Pancreas (tissue), 10 donors: ENCODE measurements at regions not wholly inside any gene's neighbourhood (a gene's known extent, or its start where the extent isn't known, plus 50 kb on each side); places are given as distances from the start of the nearest gene placed in this dataset.

Source experiments
- ATAC-seq, 4 donors: fragments of 200-7000 bp; cut with Tn5 transposase; one replicate each; pipeline versions ENCODE4 v1.8.0 to v1.9.1; 2020; ENCODE audit warnings: mild to moderate bottlenecking in 4 of 4, moderate library complexity in 4 of 4
- DNase-seq, 6 donors: peaks; one replicate each; pipeline ENCODE4 v3.0.0-alpha.2; 2020
- FAIRE-seq: peaks from 2 replicates; lab custom pipeline; 2012; peaks lifted over from hg19 to GRCh38; lab: Jason Lieb, UNC
- H3K27ac ChIP-seq, 4 donors: fragments of 200-600 bp; sonication (generic); 1 replicate in 3 of 4; 2 replicates in 1 of 4; pipeline versions ENCODE4 v1.5.0 to v1.8.0; 2020
- H3K27me3 ChIP-seq, 4 donors: fragments of 200-600 bp; one replicate each; pipeline ENCODE4 v1.8.0; 2021
- H3K36me3 ChIP-seq, 3 donors: fragments of 200-600 bp; sonication (generic) in 1 of 3; one replicate each; pipeline versions ENCODE4 v1.5.0 to v1.8.0; 2020 to 2021
- H3K4me1 ChIP-seq, 3 donors: fragments of 200-600 bp; one replicate each; pipeline ENCODE4 v1.8.0; 2021
- H3K4me3 ChIP-seq, 4 donors: fragments of 200-600 bp; sonication (generic) in 2 of 4; one replicate each; pipeline versions ENCODE4 v1.5.0 to v1.8.0; 2020 to 2021
- H3K9me3 ChIP-seq, 4 donors: fragments of 200-600 bp; one replicate each; pipeline ENCODE4 v1.8.0; 2021
- CTCF ChIP-seq, 4 donors: fragments of 200-600 bp; sonication (generic) in 3 of 4; IDR thresholded peaks; one replicate each; pipeline versions ENCODE4 v1.5.0 to v1.8.0; 2021; ENCODE audit warnings: antibody characterized with exemption in 4 of 4
- WGBS, 2 donors: extraction: QIAGEN DNeasy Blood & Tissue Kit; methylation state at CpG; one replicate each; pipeline ENCODE4 v1.1.7; 2013; 5-methylcytosine and 5-hydroxymethylcytosine counted together
- intact Hi-C, 3 donors: fragments of 100-400 bp; cut with DNase I; formaldehyde crosslinking; loops; one replicate each; pipeline versions ENCODE4 v1.11.1 to v1.14.2; 2022
- donor health status: healthy with polysubstance abuse.
- donor health status: DM: no; HTN: no; CAD: no; lungs with moderate emphysema.
- donor health status: DM: no; HTN: no; CAD: no.
- donor health status: control.
- donor health status: control.
- donor health status: Bipolar disorder and iron deficiency.
- donor health status: DM: yes; HTN: yes; CAD: no.
- donor health status: DM: no; HTN: no; CAD: no.
- donor health status: DM: no; HTN: no; CAD: no.
- donor health status: DM: yes; HTN: yes; CAD: no.

- ATAC-seq = no peak
- H3K4me1 ChIP-seq = no peaks in the 10 kb centered on the region
- no peaks in the 10 kb centered on the region for H3K9me3 ChIP-seq
- no peak for TF ChIP-seq CTCF (IDR thresholded peaks at IDR 0.05)
- H3K4me3 ChIP-seq = no peak overlapping the region
- no peak for DNase-seq
- no peaks in the 10 kb centered on the region for H3K27me3 ChIP-seq
- no peak overlapping the region for H3K27ac ChIP-seq
- intact Hi-C loops = no loop called here
- no peaks in the 10 kb centered on the region for H3K36me3 ChIP-seq
- FAIRE-seq = no peak
Measured at GRCh38 chr4:81963763-81964020, 410.1 kb downstream of the HNRNPD start.

GRCh38 chr4:81963015-81963762, 410.6 kb downstream of the HNRNPD start:
- intact Hi-C loops = no loop called here
- no peak overlapping the region for H3K27ac ChIP-seq
- no peaks in the 10 kb centered on the region for H3K36me3 ChIP-seq
- H3K4me1 ChIP-seq = no peaks in the 10 kb centered on the region
- H3K9me3 ChIP-seq = no peaks in the 10 kb centered on the region
- WGBS, 2 donors = 87 to 97% methylated on average over 1 of the region's 1 CpG
- no peak for FAIRE-seq
- H3K4me3 ChIP-seq = no peak overlapping the region
- no peaks in the 10 kb centered on the region for H3K27me3 ChIP-seq
- TF ChIP-seq CTCF (IDR thresholded peaks at IDR 0.05) = no peak
- DNase-seq = no peak
- no peak for ATAC-seq

GRCh38 chr4:81960961-81961360, 412.8 kb downstream of the HNRNPD start:
- FAIRE-seq = no peak

GRCh38 chr4:81954271-81954670, 419.5 kb downstream of the HNRNPD start:
- ATAC-seq = peak in 1 of 4 donors; percentile 29
- intact Hi-C loops = no loop called here
- Histone ChIP-seq H3K4me1 (no peaks in the 10 kb centered on the region), H3K9me3 (no peaks in the 10 kb centered on the region), H3K27me3 (no peaks in the 10 kb centered on the region), H3K36me3 (no peaks in the 10 kb centered on the region), H3K4me3 (no peak overlapping the region), H3K27ac (no peak overlapping the region)
- no peak for FAIRE-seq
- no peak for TF ChIP-seq CTCF (IDR thresholded peaks at IDR 0.05)
- DNase-seq = no peak
- 21 to 24% methylated on average over 3 of the region's 3 CpGs for WGBS, 2 donors

More at GRCh38 chr4:81960961-81961360, 412.8 kb downstream of the HNRNPD start:
- whole genome bisulfite sequencing, 2 donors = 23 to 26% methylated on average over 4 of the region's 4 CpGs
- Histone ChIP-seq H3K4me3 (no peak overlapping the region), H3K36me3 (no peaks in the 10 kb centered on the region), H3K9me3 (no peaks in the 10 kb centered on the region), H3K27ac (no peak overlapping the region), H3K27me3 (no peaks in the 10 kb centered on the region), H3K4me1 (no peaks in the 10 kb centered on the region)
- ATAC-seq = no peak
- intact Hi-C loops = no loop called here
- DNase-seq = no peak
- TF ChIP-seq CTCF (IDR thresholded peaks at IDR 0.05) = no peak

- no peaks in the 10 kb centered on the region for H3K9me3 ChIP-seq
- H3K27me3 ChIP-seq = no peaks in the 10 kb centered on the region
- DNase-seq (no peak), FAIRE-seq (no peak), ATAC-seq (no peak)
- intact Hi-C loops = no loop called here
- 78 to 84% methylated on average over 3 of the region's 3 CpGs for WGBS, 2 donors
- no peak for TF ChIP-seq CTCF (IDR thresholded peaks at IDR 0.05)
- no peaks in the 10 kb centered on the region for H3K36me3 ChIP-seq
- no peak overlapping the region for H3K27ac ChIP-seq
- no peaks in the 10 kb centered on the region for H3K4me1 ChIP-seq
- no peak overlapping the region for H3K4me3 ChIP-seq
Measured at GRCh38 chr4:81951891-81952455, 421.8 kb downstream of the HNRNPD start.
